HEK293T (cell line): ENCODE measurements at regions not wholly inside any gene's neighbourhood (a gene's known extent, or its start where the extent isn't known, plus 50 kb on each side); places are given as distances from the start of the nearest gene placed in this dataset.

ENCODE experiments used
- BHLHE40 ChIP-seq: fragments of 450-650 bp; IDR thresholded peaks from 2 replicates; pipeline ENCODE4 v1.6.1; 2016; ENCODE audit warnings: mild to moderate bottlenecking, moderate library complexity, borderline replicate concordance
- ELF4 ChIP-seq: fragments of 450-650 bp; IDR thresholded peaks from 2 replicates; pipeline ENCODE4 v1.6.1; 2017; ENCODE audit warnings: antibody characterized with exemption
- FOXA1 ChIP-seq: fragments of 450-650 bp; IDR thresholded peaks from 2 replicates; pipeline ENCODE4 v1.6.1; 2016; ENCODE audit warnings: mild to moderate bottlenecking
- FOXK2 ChIP-seq: fragments of 450-650 bp; IDR thresholded peaks from 2 replicates; pipeline ENCODE4 v1.6.1; 2016; ENCODE audit warnings: mild to moderate bottlenecking
- FOXM1 ChIP-seq: fragments of 450-650 bp; IDR thresholded peaks from 2 replicates; pipeline ENCODE4 v1.6.1; 2017; ENCODE audit warnings: mild to moderate bottlenecking, borderline replicate concordance
- HDGF ChIP-seq: fragments of 450-650 bp; IDR thresholded peaks from 2 replicates; pipeline ENCODE4 v1.6.1; 2017; ENCODE audit warnings: antibody characterized with exemption, borderline replicate concordance
- LEF1 ChIP-seq: fragments of 450-650 bp; IDR thresholded peaks from 2 replicates; pipeline ENCODE4 v1.6.1; 2017; ENCODE audit warnings: mild to moderate bottlenecking, borderline replicate concordance
- NFRKB ChIP-seq: fragments of 450-650 bp; IDR thresholded peaks from 2 replicates; pipeline ENCODE4 v1.6.1; 2016; ENCODE audit warnings: mild to moderate bottlenecking, moderate library complexity
- PKNOX1 ChIP-seq: fragments of 450-650 bp; IDR thresholded peaks from 2 replicates; pipeline ENCODE4 v1.6.1; 2016
- SP1 ChIP-seq: fragments of 450-650 bp; IDR thresholded peaks from 2 replicates; pipeline ENCODE4 v1.6.1; 2017
- SUZ12 ChIP-seq: fragments of 450-650 bp; IDR thresholded peaks from 2 replicates; pipeline ENCODE4 v1.6.1; 2016; ENCODE audit warnings: mild to moderate bottlenecking
- TARDBP ChIP-seq: fragments of 450-650 bp; IDR thresholded peaks from 2 replicates; pipeline ENCODE4 v1.6.1; 2016

GRCh38 chr11:104365676-104366075 is 201.7 kb upstream of the PDGFD start:
- TF ChIP-seq FOXK2 = no peak
- TF ChIP-seq BHLHE40 = no peak
- TF ChIP-seq SP1 = no peak
- TF ChIP-seq SUZ12 = no peak
- no peak for TF ChIP-seq FOXM1
- no peak for TF ChIP-seq NFRKB
- TF ChIP-seq TARDBP = no peak
- TF ChIP-seq HDGF = no peak
- TF ChIP-seq LEF1 = no peak
- no peak for TF ChIP-seq ELF4
- TF ChIP-seq FOXA1 = no peak
- TF ChIP-seq PKNOX1 = no peak
